GM18951 (cell line): ENCODE measurements at regions not wholly inside any gene's neighbourhood (a gene's known extent, or its start where the extent isn't known, plus 50 kb on each side); places are given as distances from the start of the nearest gene placed in this dataset.

ENCODE experiments used
- POLR2A ChIP-seq: IDR thresholded peaks from 4 replicates; pipeline ENCODE4 v1.6.1; 2011; ENCODE audit warnings: mild to moderate bottlenecking; ENCODE audit not compliant: insufficient read length, insufficient read depth; ENCODE audit errors: extremely low read depth
- in situ Hi-C: fragments of 300-500 bp; cut with MboI; formaldehyde crosslinking; loops from one replicate; pipeline ENCODE4 v1.12.0; 2022; ENCODE audit warnings: low sequenced_read_pairs, mixed read lengths, inconsistent platforms; ENCODE audit not compliant: unreplicated experiment

GRCh38 chr6:165850434-165851019 is 187.5 kb upstream of the PDE10A start:
- in situ Hi-C loops = loop anchor here (10.0 kb wide), 1 partner anchor 416 kb away; no protein-coding TSS in a partner anchor
- no peak for TF ChIP-seq POLR2A

- in situ Hi-C loops = loop anchor here (10.0 kb wide), 1 partner anchor 415 kb away; no protein-coding TSS in a partner anchor
- no peak for TF ChIP-seq POLR2A
Observed at GRCh38 chr6:165849534-165850430, 186.7 kb upstream of the PDE10A start.

GRCh38 chr6:165848086-165848426 is 185.0 kb upstream of the PDE10A start:
- TF ChIP-seq POLR2A = no peak

GRCh38 chr6:165847407-165848085 is 184.5 kb upstream of the PDE10A start:
- in situ Hi-C loops = no loop called here
- TF ChIP-seq POLR2A = no peak

More at GRCh38 chr6:165848086-165848426, 185.0 kb upstream of the PDE10A start:
- in situ Hi-C loops = no loop called here

- in situ Hi-C loops = no loop called here
- TF ChIP-seq POLR2A = no peak
Observed at GRCh38 chr6:165846123-165846966, 183.3 kb upstream of the PDE10A start.

GRCh38 chr6:165845493-165845892 is 182.5 kb upstream of the PDE10A start:
- TF ChIP-seq POLR2A = no peak
- in situ Hi-C loops = no loop called here

GRCh38 chr6:165844801-165845364 is 181.8 kb upstream of the PDE10A start:
- in situ Hi-C loops = no loop called here
- no peak for TF ChIP-seq POLR2A

- in situ Hi-C loops = no loop called here
- TF ChIP-seq POLR2A = no peak
Observed at GRCh38 chr6:165844232-165844631, 181.2 kb upstream of the PDE10A start.

- no peak for TF ChIP-seq POLR2A
- in situ Hi-C loops = no loop called here
Observed at GRCh38 chr6:165843568-165844113, 180.6 kb upstream of the PDE10A start.

- in situ Hi-C loops = no loop called here
- TF ChIP-seq POLR2A = no peak
Observed at GRCh38 chr6:165843121-165843520, 180.1 kb upstream of the PDE10A start.

- in situ Hi-C loops = no loop called here
- TF ChIP-seq POLR2A = no peak
Observed at GRCh38 chr6:165842281-165842936, 179.4 kb upstream of the PDE10A start.

GRCh38 chr6:165841153-165841558 is 178.1 kb upstream of the PDE10A start:
- in situ Hi-C loops = no loop called here

More at GRCh38 chr6:165841153-165841558, 178.1 kb upstream of the PDE10A start:
- TF ChIP-seq POLR2A = no peak
